ENCODE measurements at regions not wholly inside any gene's neighbourhood (a gene's known extent, or its start where the extent isn't known, plus 50 kb on each side); places are given as distances from the start of the nearest gene placed in this dataset.
"Not testable (repeated sequence)": the region's sequence is repeated elsewhere in the genome, so short reads cannot be mapped to it uniquely, and the experiment has no call there.

- no peak for FAIRE-seq
- H3K36me3 Mint-ChIP-seq (ENCODE audit: low read depth, unreplicated experiment): no peaks in the 10 kb centered on the region
Measured at GRCh38 chr12:31813305-31813704, 84.5 kb upstream of the AMN1 start.

DNA sequence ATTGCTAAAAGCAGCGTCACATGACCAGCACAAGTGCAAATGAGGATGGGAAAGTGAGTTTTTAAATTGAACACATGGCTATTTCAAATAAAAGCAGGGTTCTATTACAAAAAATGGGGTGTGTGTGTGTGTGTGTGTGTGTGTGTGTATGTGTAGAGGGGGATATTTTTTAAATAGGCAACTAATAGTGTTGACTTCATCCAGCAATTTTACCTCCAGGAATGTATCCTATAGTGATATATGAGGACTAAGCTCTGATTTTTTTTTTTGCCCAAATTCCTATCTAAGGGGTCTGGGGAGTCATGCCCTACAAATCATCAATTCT, 78.9 kb upstream of the AMN1 start:
- Histone ChIP-seq H3K79me2 (ENCODE audit: insufficient read depth, low read length) (no peaks in the 10 kb centered on the region), H2AFZ (ENCODE audit: low read depth, low read length) (no peak overlapping the region), H3K9me3 (ENCODE audit: insufficient read depth, low read depth, low read length) (no peaks in the 10 kb centered on the region), H3K4me1 (ENCODE audit: insufficient read depth, low read length) (no peaks in the 10 kb centered on the region), H3K27me3 (ENCODE audit: insufficient read depth, low read length) (no peaks in the 10 kb centered on the region), H3K27ac (ENCODE audit: low read depth, low read length) (no peak overlapping the region), H3K4me2 (ENCODE audit: low read length) (no peak overlapping the region), H3K4me3 (ENCODE audit: insufficient read depth, low read depth, low read length) (no peak overlapping the region), H3K9ac (ENCODE audit: low read length) (no peak overlapping the region), H3K36me3 (ENCODE audit: insufficient read depth, low read length) (no peaks in the 10 kb centered on the region), H4K20me1 (ENCODE audit: insufficient read depth, low read length) (no peaks in the 10 kb centered on the region)
- FAIRE-seq (no peak), DNase-seq (ENCODE audit: low read depth) (no peak)
- TF ChIP-seq, protein P1, sequence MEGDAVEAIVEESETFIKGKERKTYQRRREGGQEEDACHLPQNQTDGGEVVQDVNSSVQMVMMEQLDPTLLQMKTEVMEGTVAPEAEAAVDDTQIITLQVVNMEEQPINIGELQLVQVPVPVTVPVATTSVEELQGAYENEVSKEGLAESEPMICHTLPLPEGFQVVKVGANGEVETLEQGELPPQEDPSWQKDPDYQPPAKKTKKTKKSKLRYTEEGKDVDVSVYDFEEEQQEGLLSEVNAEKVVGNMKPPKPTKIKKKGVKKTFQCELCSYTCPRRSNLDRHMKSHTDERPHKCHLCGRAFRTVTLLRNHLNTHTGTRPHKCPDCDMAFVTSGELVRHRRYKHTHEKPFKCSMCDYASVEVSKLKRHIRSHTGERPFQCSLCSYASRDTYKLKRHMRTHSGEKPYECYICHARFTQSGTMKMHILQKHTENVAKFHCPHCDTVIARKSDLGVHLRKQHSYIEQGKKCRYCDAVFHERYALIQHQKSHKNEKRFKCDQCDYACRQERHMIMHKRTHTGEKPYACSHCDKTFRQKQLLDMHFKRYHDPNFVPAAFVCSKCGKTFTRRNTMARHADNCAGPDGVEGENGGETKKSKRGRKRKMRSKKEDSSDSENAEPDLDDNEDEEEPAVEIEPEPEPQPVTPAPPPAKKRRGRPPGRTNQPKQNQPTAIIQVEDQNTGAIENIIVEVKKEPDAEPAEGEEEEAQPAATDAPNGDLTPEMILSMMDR (IDR thresholded peaks at IDR 0.05; ENCODE audit: insufficient read depth, low read depth, low read length): no peak
- no peak for TF ChIP-seq EZH2 (IDR thresholded peaks at IDR 0.05; ENCODE audit: insufficient read depth, low read length)
- no peak overlapping the region for H3K27ac Mint-ChIP-seq (ENCODE audit: unreplicated experiment)
- no peak overlapping the region for H3K4me3 Mint-ChIP-seq (ENCODE audit: unreplicated experiment)
- no peaks in the 10 kb centered on the region for H3K9me3 Mint-ChIP-seq (ENCODE audit: unreplicated experiment)
- H3K36me3 Mint-ChIP-seq (ENCODE audit: low read depth, unreplicated experiment): no peaks in the 10 kb centered on the region
- H3K4me1 Mint-ChIP-seq (ENCODE audit: low read depth, unreplicated experiment): no peaks in the 10 kb centered on the region
- no peaks in the 10 kb centered on the region for H3K27me3 Mint-ChIP-seq (ENCODE audit: low read depth, unreplicated experiment)

More at GRCh38 chr12:31813305-31813704, 84.5 kb upstream of the AMN1 start:
- Histone ChIP-seq H3K9ac (ENCODE audit: low read length) (no peak overlapping the region), H3K27ac (ENCODE audit: low read depth, low read length) (no peak overlapping the region), H3K4me2 (ENCODE audit: low read length) (no peak overlapping the region), H3K36me3 (ENCODE audit: insufficient read depth, low read length) (no peaks in the 10 kb centered on the region), H3K79me2 (ENCODE audit: insufficient read depth, low read length) (no peaks in the 10 kb centered on the region), H3K4me1 (ENCODE audit: insufficient read depth, low read length) (no peaks in the 10 kb centered on the region), H2AFZ (ENCODE audit: low read depth, low read length) (no peak overlapping the region), H3K9me3 (ENCODE audit: insufficient read depth, low read depth, low read length) (no peaks in the 10 kb centered on the region), H3K27me3 (ENCODE audit: insufficient read depth, low read length) (no peaks in the 10 kb centered on the region), H4K20me1 (ENCODE audit: insufficient read depth, low read length) (no peaks in the 10 kb centered on the region), H3K4me3 (ENCODE audit: insufficient read depth, low read depth, low read length) (no peak overlapping the region)
- Mint-ChIP-seq H3K4me1 (ENCODE audit: low read depth, unreplicated experiment) (no peaks in the 10 kb centered on the region), H3K9me3 (ENCODE audit: unreplicated experiment) (peaks cover 2% of the 10 kb centered on the region), H3K4me3 (ENCODE audit: unreplicated experiment) (no peak overlapping the region), H3K27me3 (ENCODE audit: low read depth, unreplicated experiment) (no peaks in the 10 kb centered on the region), H3K27ac (ENCODE audit: unreplicated experiment) (no peak overlapping the region)
- DNase-seq (ENCODE audit: low read depth): no peak
- TF ChIP-seq EZH2 (IDR thresholded peaks at IDR 0.05; ENCODE audit: insufficient read depth, low read length): no peak
- TF ChIP-seq, protein P1 (IDR thresholded peaks at IDR 0.05; ENCODE audit: insufficient read depth, low read depth, low read length): no peak

- not testable (repeated sequence) for H3K79me2 ChIP-seq (ENCODE audit: insufficient read depth, low read length); H3K36me3 ChIP-seq (ENCODE audit: insufficient read depth, low read length); H3K4me2 ChIP-seq (ENCODE audit: low read length); H3K4me3 ChIP-seq (ENCODE audit: insufficient read depth, low read depth, low read length); H3K27ac Mint-ChIP-seq (ENCODE audit: unreplicated experiment); H3K36me3 Mint-ChIP-seq (ENCODE audit: low read depth, unreplicated experiment); H3K27me3 ChIP-seq (ENCODE audit: insufficient read depth, low read length); H4K20me1 ChIP-seq (ENCODE audit: insufficient read depth, low read length); DNase-seq (ENCODE audit: low read depth); H3K4me1 ChIP-seq (ENCODE audit: insufficient read depth, low read length); H3K27me3 Mint-ChIP-seq (ENCODE audit: low read depth, unreplicated experiment); H3K27ac ChIP-seq (ENCODE audit: low read depth, low read length); H3K9me3 Mint-ChIP-seq (ENCODE audit: unreplicated experiment); H3K9ac ChIP-seq (ENCODE audit: low read length); H2AFZ ChIP-seq (ENCODE audit: low read depth, low read length); H3K4me3 Mint-ChIP-seq (ENCODE audit: unreplicated experiment); H3K9me3 ChIP-seq (ENCODE audit: insufficient read depth, low read depth, low read length); H3K4me1 Mint-ChIP-seq (ENCODE audit: low read depth, unreplicated experiment); FAIRE-seq
Measured at GRCh38 chr12:31807081-31807772, 78.4 kb upstream of the AMN1 start.

- not testable (repeated sequence) for FAIRE-seq; H3K4me1 ChIP-seq (ENCODE audit: insufficient read depth, low read length); H3K27me3 ChIP-seq (ENCODE audit: insufficient read depth, low read length); H3K4me1 Mint-ChIP-seq (ENCODE audit: low read depth, unreplicated experiment); H2AFZ ChIP-seq (ENCODE audit: low read depth, low read length); H3K27ac Mint-ChIP-seq (ENCODE audit: unreplicated experiment); H3K9me3 Mint-ChIP-seq (ENCODE audit: unreplicated experiment); H3K4me2 ChIP-seq (ENCODE audit: low read length); H4K20me1 ChIP-seq (ENCODE audit: insufficient read depth, low read length); H3K9ac ChIP-seq (ENCODE audit: low read length); H3K4me3 Mint-ChIP-seq (ENCODE audit: unreplicated experiment); H3K27me3 Mint-ChIP-seq (ENCODE audit: low read depth, unreplicated experiment); H3K4me3 ChIP-seq (ENCODE audit: insufficient read depth, low read depth, low read length); H3K36me3 ChIP-seq (ENCODE audit: insufficient read depth, low read length); H3K36me3 Mint-ChIP-seq (ENCODE audit: low read depth, unreplicated experiment); H3K27ac ChIP-seq (ENCODE audit: low read depth, low read length); H3K9me3 ChIP-seq (ENCODE audit: insufficient read depth, low read depth, low read length); H3K79me2 ChIP-seq (ENCODE audit: insufficient read depth, low read length); DNase-seq (ENCODE audit: low read depth)
Measured at GRCh38 chr12:31805681-31806080, 76.9 kb upstream of the AMN1 start.

DNA sequence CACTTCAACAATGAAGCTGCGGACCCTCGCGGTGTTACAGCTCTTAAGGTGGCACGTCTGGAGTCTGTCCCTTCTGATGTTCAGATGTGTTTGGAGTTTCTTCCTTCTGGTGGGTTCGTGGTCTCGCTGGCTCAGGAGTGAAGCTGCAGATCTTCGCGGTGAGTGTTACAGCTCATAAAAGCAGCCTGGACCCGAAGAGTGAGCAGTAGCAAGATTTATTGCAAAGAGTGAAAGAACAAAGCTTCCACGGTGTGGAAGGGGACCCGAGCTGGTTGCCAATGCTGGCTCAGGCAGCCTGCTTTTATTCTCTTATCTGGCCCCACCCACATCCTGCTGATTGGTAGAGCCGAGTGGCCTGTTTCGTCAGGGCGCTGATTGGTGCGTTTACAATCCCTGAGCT, 75.9 kb upstream of the AMN1 start:
- H3K27ac Mint-ChIP-seq (ENCODE audit: unreplicated experiment); H3K4me3 Mint-ChIP-seq (ENCODE audit: unreplicated experiment); H3K4me1 Mint-ChIP-seq (ENCODE audit: low read depth, unreplicated experiment): not testable (repeated sequence)

More for the DNA sequence above, 75.9 kb upstream of the AMN1 start:
- H3K36me3 ChIP-seq (ENCODE audit: insufficient read depth, low read length); H3K27me3 Mint-ChIP-seq (ENCODE audit: low read depth, unreplicated experiment); H2AFZ ChIP-seq (ENCODE audit: low read depth, low read length); FAIRE-seq; H3K9me3 ChIP-seq (ENCODE audit: insufficient read depth, low read depth, low read length); H3K4me3 ChIP-seq (ENCODE audit: insufficient read depth, low read depth, low read length); DNase-seq (ENCODE audit: low read depth); H3K9me3 Mint-ChIP-seq (ENCODE audit: unreplicated experiment); H3K27ac ChIP-seq (ENCODE audit: low read depth, low read length); H3K27me3 ChIP-seq (ENCODE audit: insufficient read depth, low read length); H3K36me3 Mint-ChIP-seq (ENCODE audit: low read depth, unreplicated experiment); H3K9ac ChIP-seq (ENCODE audit: low read length); H4K20me1 ChIP-seq (ENCODE audit: insufficient read depth, low read length); H3K4me1 ChIP-seq (ENCODE audit: insufficient read depth, low read length); H3K4me2 ChIP-seq (ENCODE audit: low read length); H3K79me2 ChIP-seq (ENCODE audit: insufficient read depth, low read length): not testable (repeated sequence)
